ENCODE measurements at regions not wholly inside any gene's neighbourhood (a gene's known extent, or its start where the extent isn't known, plus 50 kb on each side); places are given as distances from the start of the nearest gene placed in this dataset.

- Histone ChIP-seq H3K4me3 (replicated peaks in 1 of 2; ENCODE audit: low read depth in 1 of 2, low read length in 2 of 2) (no peak overlapping the region), H3K4me1 (ENCODE audit: control insufficient read depth in 1 of 2, insufficient read depth in 2 of 2, low read length in 2 of 2) (no peaks in the 10 kb centered on the region), H3K4me2 (ENCODE audit: low read length) (no peak overlapping the region), H4K20me1 (ENCODE audit: insufficient read depth) (no peaks in the 10 kb centered on the region), H3K27ac (ENCODE audit: low read depth, low read length) (no peak overlapping the region), H2AFZ (ENCODE audit: low read depth, low read length, poor library complexity, severe bottlenecking) (no peak overlapping the region), H3K27me3 (ENCODE audit: insufficient read depth, low read length) (no peaks in the 10 kb centered on the region), H3K36me3 (ENCODE audit: control insufficient read depth in 1 of 2, insufficient read depth in 2 of 2, low read length in 2 of 2) (no peaks in the 10 kb centered on the region), H3K9me2 (ENCODE audit: insufficient read depth) (no peaks in the 10 kb centered on the region), H3K9me3 (ENCODE audit: control insufficient read depth in 1 of 2, insufficient read depth in 1 of 2, low read depth in 1 of 2, low read length in 2 of 2) (no peaks in the 10 kb centered on the region), H3K9ac (ENCODE audit: low read length) (no peak overlapping the region), H3K79me2 (ENCODE audit: insufficient read depth, low read length) (no peaks in the 10 kb centered on the region)
- CTCF ChIA-PET = no interaction called here
- ATAC-seq (no peak), DNase-seq (ENCODE audit: low read depth, low spot score) (no peak)
- POLR2A ChIA-PET = no interaction called here
- TF ChIP-seq, protein P1, sequence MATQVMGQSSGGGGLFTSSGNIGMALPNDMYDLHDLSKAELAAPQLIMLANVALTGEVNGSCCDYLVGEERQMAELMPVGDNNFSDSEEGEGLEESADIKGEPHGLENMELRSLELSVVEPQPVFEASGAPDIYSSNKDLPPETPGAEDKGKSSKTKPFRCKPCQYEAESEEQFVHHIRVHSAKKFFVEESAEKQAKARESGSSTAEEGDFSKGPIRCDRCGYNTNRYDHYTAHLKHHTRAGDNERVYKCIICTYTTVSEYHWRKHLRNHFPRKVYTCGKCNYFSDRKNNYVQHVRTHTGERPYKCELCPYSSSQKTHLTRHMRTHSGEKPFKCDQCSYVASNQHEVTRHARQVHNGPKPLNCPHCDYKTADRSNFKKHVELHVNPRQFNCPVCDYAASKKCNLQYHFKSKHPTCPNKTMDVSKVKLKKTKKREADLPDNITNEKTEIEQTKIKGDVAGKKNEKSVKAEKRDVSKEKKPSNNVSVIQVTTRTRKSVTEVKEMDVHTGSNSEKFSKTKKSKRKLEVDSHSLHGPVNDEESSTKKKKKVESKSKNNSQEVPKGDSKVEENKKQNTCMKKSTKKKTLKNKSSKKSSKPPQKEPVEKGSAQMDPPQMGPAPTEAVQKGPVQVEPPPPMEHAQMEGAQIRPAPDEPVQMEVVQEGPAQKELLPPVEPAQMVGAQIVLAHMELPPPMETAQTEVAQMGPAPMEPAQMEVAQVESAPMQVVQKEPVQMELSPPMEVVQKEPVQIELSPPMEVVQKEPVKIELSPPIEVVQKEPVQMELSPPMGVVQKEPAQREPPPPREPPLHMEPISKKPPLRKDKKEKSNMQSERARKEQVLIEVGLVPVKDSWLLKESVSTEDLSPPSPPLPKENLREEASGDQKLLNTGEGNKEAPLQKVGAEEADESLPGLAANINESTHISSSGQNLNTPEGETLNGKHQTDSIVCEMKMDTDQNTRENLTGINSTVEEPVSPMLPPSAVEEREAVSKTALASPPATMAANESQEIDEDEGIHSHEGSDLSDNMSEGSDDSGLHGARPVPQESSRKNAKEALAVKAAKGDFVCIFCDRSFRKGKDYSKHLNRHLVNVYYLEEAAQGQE (IDR thresholded peaks at IDR 0.05; ENCODE audit: low read depth) = no peak
- TF ChIP-seq CEBPB (IDR thresholded peaks at IDR 0.05; ENCODE audit: low read depth) (no peak), POLR2A (IDR thresholded peaks at IDR 0.05; ENCODE audit: borderline replicate concordance, extremely low read depth, insufficient read depth, insufficient read length) (no peak), SRF (IDR thresholded peaks at IDR 0.05; ENCODE audit: low read depth) (no peak), EZH2 (IDR thresholded peaks at IDR 0.05) (no peak), ELF1 (IDR thresholded peaks at IDR 0.05; ENCODE audit: borderline replicate concordance, low read depth) (no peak), ZFX (IDR thresholded peaks at IDR 0.05) (no peak), POLR2AphosphoS5 (IDR thresholded peaks at IDR 0.05; ENCODE audit: low read depth, low read length) (no peak), RAD21 (IDR thresholded peaks at IDR 0.05; ENCODE audit: low read depth) (no peak), ZNF274 (IDR thresholded peaks at IDR 0.05; ENCODE audit: low read depth, low read length) (no peak), EGR1 (IDR thresholded peaks at IDR 0.05; ENCODE audit: low read depth) (no peak), TCF7L2 (IDR thresholded peaks at IDR 0.05; ENCODE audit: borderline replicate concordance, extremely low read depth, insufficient read depth, insufficient read length) (no peak), SP1 (IDR thresholded peaks at IDR 0.05; ENCODE audit: low read depth) (no peak), EZH2phosphoT487 (IDR thresholded peaks at IDR 0.05; ENCODE audit: borderline replicate concordance) (no peak), YY1 (IDR thresholded peaks at IDR 0.05; ENCODE audit: extremely low read depth, insufficient replicate concordance, low read depth, low read length) (no peak), SIN3A (IDR thresholded peaks at IDR 0.05; ENCODE audit: low read depth) (no peak), JUND (IDR thresholded peaks at IDR 0.05) (no peak), ATF3 (IDR thresholded peaks at IDR 0.05) (no peak)
- no TSS peak for BruUV-seq (replicated peaks)
- intact Hi-C loops (cut with micrococcal nuclease) = no loop called here
- RAD21 ChIA-PET (ENCODE audit: low non-redundant PET in 1 of 2, low total read pairs in 2 of 2, uncharacterized antibody in 2 of 2, unreplicated experiment in 2 of 2) = no interaction called here
Measured at GRCh38 chr14:51357250-51357649, 117.2 kb downstream of the TMX1 start.
